HG03442 (cell line): ENCODE measurements at regions not wholly inside any gene's neighbourhood (a gene's known extent, or its start where the extent isn't known, plus 50 kb on each side); places are given as distances from the start of the nearest gene placed in this dataset.
"Not testable (repeated sequence)": the region's sequence is repeated elsewhere in the genome, so short reads cannot be mapped to it uniquely, and the experiment has no call there.

ENCODE experiments used
- ATAC-seq: cut with Tn5 transposase; IDR thresholded peaks from one replicate; pipeline ENCODE4 v1.9.1; 2021; ENCODE audit warnings: mild to moderate bottlenecking, moderate library complexity; ENCODE audit not compliant: unreplicated experiment

DNA sequence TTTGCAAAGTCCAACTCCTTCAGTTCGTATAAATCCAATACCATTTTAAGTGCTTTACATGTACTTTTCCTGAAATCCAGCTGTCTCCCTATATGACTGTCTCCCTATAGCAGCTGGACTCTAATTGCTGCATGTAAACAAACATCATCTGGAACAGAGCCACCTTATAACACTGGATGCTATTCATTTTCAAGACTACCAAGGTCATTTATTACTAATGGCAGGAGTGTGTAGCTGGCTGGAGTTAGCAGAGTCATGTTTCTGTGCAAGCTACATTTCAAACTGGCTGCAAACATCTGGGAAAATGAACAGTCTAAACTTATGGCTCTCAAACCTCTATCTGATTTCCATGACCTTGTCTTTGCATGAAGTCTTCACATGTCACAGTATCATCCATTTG, 575.2 kb downstream of the PIK3C3 start:
- no peak for ATAC-seq

DNA sequence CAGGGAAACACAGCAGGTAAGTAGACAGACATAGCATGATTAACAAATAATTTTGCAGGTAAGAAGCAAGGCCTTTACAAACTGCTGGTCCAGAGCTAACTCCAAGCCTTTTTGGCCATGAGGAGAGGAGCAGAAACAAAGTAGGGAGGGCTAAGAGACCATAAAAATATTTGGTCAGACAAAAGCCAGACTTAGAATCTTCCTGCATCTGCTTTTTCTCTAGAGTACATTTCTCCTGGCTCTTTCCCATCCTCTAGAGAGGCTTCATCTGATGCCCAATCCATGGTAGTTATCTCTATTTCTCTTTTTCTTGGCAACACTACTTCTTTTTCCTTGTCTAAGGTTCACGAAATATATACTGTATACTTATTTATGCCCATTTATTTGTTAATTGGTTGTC, 577.1 kb downstream of the PIK3C3 start:
- no peak for ATAC-seq

DNA sequence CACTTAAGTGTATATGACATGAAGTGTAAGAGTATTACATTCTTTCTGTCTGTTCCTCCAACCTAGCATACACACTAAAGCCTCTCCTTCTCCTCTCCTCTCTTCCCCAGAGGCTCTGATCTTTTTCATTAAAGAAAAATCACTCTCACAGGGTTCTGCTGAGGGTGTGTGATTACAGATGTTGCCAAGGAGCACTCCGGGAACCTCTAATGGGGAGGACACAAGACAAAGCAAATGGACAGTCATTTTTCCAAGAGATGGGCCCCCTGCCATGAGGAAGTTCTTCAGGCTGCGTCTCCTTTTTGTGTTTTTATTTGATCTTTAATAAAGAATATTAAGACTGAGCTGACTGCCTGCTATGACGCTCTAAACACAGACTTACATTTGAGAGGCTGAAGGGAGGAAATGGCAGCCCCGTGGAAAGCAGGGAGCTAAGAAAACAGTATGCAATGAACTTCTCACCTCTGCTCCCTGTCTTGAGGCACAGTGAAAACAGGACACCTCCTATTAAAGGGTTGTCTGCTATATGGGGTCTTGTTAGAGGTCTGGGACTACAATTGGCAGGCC, 578.1 kb downstream of the PIK3C3 start:
- no peak for ATAC-seq

DNA sequence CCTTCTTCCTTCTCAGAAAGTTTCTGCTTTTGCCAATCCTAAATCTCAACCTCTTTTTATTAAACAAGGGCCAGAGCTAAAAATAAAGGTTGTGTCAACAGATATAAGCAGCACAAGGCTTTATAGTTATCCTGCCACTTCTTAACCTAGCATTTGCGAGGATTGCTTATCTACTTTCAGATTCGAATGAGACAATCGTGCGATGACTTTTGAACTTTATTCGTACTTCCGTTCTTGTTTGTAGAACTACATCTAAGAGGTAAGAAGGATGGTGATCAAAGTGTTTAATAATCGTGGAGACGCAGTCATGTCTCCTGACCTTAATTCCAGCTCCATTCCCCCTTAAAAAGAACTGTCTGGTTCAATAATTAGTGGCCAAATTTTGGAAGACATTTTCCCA, 578.6 kb downstream of the PIK3C3 start:
- no peak for ATAC-seq

DNA sequence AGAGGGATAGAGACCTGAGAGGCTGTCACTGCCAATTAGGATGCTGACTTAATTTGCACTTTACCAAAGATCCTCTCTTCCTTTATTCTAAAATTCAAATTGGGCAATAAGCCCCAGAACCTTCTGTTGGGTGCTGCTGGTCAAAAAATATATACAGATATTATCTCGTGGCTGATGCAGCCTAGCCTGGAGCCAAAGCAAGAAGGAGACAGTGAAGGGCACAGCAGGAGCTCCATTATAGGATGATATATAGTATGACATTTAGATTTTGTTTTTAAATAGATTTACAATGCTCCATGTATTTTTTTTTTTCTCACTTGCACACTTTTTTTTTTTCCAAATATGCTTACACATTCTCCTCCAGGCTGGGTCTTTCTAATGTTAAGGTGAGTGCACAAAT, 579.3 kb downstream of the PIK3C3 start:
- ATAC-seq: no peak

DNA sequence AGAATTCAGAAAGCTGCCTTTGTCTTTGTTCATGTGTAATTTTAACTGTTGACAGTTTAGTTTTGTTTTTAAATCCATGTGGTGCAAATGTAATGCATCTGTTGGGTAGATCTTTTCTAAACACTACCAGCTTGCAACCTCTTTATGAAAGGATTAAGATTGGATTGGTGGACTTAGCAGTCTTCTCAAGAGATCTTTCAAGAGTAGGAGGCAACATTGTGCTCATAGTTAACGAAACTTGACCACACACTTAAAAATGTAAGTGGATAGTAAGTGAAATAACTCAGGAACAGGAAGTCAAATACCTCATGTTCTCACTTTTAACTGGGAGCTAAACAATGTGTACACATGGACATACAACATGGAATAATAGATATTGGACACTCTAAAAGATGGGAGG, 579.0 kb downstream of the RIT2 start:
- no peak for ATAC-seq

DNA sequence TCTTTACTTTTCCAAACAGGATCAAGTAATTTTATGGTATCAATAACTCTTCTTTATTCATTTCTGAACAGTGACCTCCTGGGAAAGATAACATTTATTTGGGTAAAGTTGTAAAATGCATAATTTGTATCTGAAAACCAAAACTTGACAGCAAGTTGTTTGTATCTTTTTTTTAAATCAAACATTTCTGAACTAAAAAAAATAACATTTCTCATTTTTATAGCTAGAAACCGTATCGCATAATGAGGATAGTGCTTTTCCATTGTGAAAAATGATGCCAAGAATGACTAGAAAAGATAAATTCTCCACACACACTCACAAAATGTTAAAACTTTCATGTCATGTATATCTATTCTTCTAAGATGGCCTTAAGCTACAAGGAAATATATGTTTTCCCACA, 578.2 kb downstream of the RIT2 start:
- ATAC-seq: no peak

DNA sequence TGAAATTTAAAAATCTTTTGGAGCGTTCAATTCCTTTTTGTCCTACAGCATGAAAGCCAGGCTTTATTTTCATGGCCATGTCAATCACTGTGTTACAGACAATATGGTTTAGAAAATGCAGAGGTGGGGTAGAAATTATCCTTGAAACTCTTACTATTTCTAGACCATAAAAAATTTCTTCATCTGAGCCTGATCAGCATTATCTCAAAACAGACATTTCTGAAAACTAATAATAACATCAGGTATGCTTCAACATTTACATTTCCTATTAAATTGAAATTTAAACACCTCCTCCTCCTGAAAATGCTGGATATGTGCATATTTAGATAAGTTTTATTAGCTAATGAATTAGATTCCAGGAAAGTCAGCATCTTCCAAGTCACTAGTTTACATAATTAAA, 570.6 kb downstream of the RIT2 start:
- no peak for ATAC-seq

DNA sequence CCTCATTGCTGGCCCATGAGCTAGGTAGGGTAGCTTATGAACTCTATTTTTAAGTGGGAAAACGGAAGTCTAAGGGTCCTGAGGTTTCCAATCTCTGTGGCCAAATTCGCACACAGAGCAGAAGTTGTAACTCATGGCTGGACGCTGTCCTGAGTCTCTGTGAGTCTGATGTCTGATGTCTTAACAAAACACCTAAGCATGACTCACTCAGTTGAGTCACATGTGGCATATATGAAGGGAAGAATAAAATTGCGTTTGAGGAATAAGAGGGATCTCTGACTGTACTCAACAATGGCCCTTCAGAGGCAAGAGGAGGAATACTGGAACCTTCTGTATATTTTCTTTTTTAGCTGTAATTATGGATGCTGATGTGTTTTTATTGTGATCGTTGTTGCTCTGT, 569.7 kb downstream of the RIT2 start:
- no peak for ATAC-seq

DNA sequence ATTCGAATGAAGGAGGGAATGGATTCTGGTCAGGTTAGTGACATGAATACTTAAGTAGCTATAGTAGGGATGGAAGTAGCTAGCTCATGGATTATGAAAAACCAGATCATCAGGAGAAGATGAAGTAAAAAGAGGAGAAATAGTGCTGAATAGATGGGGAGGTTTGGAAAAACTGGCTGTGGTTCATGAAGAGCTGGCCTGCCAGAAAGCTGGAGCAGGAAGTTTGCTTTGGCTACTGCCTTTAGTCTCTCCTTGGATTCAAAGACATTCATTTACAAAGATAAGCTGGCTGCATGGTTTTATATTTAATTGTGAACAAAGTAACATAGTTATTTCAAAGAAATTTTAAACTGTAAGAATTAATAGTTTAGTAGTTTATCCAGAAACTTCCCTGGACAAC, 567.0 kb downstream of the RIT2 start:
- ATAC-seq: no peak

DNA sequence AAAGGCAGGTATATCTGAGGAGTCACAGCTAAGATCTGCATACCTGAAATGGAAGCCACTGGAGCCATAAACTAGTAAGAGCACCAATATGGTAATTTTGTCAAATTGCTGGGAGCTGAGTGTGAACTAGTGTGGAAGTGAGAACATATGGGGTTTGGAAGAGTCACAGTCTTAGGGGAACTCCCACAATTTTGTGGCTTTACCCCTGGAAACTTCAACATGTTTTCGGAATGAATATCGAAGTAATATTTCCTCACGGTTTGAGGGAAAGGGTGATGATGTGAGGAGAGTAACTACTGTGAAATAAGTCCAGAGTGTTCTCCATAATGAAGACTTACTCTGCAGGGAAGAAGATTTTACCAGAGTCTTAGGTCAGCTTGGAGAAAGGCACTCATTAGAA, 565.9 kb downstream of the RIT2 start:
- ATAC-seq: no peak

DNA sequence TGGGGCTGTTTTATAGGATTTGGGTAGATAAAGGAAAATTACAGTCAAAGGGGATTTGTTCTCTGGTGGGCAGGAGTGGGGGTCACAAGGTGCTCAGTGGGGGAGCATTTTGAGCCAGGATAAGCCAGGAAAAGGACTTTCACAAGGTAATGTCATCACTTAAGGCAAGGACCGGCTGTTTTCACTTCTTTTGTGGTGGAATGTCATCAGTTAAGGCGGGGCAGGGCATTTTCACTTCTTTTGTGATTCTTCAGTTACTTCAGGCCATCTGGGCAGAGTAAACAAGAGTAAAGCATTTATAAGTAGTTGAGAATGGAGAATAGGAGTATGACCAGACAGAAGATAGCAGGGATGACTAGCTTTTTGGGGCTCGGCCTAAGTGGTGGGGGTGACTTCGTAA, 562.9 kb downstream of the RIT2 start:
- not testable (repeated sequence) for ATAC-seq

DNA sequence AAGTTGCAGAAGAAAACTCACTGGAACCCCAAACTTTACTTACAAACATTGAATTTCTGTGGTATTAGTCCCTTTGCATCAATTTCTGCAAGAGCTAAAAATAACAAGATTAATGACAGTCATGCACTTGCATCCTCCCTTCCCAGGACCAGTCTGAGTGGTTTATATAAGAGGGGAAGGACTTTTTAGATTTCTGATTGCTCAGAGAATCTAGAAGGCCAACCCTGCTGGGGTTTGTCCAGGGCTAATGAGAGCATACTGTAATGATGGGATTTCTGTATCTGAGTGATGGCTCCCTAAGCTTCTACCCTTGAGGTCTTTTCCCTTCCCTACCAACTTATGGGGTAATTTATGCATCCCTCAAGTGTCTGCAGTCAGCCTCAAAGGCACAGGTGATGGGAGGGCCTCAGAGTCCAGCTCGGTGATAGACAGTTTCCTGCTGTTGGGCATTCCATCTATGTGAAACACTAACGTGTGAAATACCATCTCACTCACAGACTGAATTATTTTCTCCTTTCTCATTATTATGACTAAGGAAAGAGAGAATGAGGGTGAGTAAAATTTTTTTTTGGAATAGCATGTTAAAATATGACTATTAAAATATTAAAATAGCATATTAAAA, 556.3 kb downstream of the RIT2 start:
- ATAC-seq: no peak

DNA sequence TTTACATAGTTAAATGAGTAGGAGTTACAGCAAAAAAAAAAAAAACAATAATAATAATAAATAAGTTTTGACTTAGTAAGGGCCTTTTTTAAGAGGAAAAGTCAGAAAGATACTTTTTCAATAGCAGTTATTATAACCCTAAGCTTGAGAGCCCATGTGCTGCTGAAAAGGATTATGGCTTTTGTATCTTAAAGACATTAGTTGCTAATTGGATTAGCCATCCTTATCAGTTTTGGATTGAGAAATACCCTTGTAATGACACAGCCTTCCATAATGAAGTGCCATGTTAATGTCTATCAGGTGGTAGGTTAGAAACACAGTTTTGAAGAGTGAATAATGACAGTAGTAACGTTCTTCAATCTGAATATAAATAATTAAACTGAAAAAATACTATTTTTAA, 554.0 kb downstream of the RIT2 start:
- no peak for ATAC-seq

DNA sequence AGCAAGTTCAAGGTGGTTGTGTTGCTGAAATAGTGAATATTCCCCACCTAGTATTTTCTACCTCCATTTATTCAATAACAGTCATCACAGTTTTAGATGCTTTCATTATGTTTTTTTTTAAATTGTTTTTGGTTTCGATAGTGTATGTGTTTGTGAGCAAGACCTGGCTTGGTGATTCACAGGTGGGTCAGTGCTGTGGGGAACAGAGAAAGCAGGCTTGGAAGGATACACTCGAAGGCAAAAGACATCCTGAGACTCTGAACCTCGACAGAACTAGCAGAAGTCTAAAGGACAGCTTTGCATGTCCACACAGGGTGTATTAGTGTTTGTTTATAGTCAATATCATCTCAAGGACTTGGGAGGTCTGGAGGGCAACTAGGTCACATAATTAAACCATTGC, 551.5 kb downstream of the RIT2 start:
- ATAC-seq: no peak

DNA sequence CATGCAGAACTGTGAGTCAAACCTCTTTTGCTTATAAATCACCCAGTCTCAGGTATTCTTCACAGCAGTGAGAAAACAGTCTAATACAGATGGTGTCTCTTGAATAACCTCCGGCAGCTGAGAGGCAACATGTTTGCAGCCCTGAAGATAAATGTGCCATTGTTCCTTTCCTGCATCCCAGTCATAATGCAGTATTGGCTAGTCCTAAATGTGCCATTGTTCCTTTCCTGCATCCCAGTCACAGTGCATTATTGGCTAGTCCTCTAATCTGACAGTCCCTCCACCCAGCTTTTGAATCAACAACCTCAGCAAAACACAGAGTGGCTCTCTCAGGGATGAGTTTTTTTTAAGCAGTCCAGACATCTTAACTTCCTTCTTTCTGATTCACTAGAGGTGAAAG, 550.7 kb downstream of the RIT2 start:
- ATAC-seq: no peak

DNA sequence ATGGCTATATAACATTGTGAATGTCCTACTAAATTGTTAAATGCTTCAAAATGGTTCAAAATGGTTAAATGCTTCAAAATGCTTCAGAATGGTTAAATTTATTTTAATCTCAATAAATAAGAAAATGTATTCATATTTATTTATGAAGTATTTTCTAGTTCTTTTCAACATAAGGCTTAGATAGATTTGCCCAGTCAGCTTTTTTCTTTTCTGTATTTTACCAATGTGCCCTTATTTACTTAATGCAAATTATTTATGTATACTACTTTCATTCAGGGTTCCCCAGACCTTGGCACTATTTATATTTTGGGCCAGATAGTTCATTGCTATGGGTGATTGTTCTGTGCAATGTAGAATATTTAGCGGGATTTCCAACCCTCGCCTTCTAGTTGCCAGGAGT, 546.7 kb downstream of the RIT2 start:
- no peak for ATAC-seq

DNA sequence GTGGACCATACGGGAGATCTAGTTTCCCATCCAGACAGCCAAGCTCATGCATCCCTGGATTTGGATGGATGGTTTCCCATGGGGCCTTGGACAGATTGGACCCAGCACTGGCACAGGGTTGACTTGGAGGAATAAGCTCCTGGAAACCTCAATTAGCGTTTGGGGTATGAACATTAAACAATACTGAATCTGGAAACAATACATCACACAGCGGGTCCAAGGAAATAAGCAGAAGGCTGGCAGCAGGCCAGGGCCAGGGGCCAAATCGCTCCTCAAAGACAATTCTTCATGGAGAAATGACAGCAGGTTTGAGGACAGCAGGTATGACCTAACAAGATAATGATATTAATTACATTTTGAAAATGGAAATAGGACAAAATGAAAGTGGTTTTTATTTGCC, 540.6 kb downstream of the RIT2 start:
- ATAC-seq: no peak

DNA sequence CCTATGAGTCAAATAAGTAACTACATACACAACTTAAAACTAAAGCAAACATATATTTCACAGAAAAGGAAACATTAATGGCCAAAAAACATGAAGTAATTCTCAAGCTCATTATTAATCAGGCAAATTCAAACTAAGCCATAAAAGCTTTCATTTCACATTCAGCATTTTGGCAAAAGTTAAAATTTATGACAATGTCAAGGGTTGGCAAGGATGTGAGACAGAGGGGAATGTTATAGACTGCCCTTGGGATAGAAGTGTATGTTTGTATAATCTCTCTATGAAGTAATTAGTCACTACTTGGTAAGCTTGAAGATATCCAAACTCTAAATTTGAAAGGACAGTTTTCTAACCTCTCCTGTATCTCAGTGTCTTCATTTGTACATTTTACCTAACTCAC, 539.4 kb downstream of the RIT2 start:
- no peak for ATAC-seq

DNA sequence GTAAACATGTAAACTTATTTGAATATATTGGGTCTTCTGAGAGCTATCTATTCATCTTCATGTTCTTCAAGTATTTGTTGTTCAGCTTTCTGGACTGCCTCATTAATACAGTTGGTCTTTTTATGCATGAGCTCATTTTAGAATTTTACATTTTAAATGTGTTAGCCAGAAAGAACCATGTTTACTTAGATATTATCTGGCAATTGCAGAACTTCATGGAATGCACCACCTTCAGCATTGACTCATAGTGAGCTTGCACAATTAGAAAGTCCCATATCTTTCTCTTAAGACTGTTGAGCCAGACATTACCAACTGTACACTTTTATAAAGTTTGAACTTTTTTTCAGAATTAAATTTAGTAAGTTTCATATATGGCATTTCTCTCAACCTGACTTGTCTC, 536.7 kb downstream of the RIT2 start:
- no peak for ATAC-seq

DNA sequence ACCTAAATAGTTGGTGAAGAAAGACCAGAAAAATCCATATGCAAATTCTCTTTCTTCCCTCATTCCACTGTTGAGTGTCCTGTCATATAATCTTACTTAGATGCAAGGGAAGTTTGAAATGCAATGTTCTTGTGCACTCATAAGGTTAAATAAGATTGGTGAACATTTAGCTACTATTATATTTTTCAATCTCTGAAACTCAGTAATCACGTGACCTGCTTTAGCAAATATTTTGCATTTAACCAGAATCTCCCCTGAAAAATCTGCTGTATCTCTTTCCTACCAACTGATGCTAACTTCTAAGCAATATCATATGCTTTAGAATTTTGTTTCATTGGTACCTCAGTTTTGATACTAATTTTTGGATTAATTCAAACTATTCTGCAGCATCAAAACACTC, 533.2 kb downstream of the RIT2 start:
- no peak for ATAC-seq

DNA sequence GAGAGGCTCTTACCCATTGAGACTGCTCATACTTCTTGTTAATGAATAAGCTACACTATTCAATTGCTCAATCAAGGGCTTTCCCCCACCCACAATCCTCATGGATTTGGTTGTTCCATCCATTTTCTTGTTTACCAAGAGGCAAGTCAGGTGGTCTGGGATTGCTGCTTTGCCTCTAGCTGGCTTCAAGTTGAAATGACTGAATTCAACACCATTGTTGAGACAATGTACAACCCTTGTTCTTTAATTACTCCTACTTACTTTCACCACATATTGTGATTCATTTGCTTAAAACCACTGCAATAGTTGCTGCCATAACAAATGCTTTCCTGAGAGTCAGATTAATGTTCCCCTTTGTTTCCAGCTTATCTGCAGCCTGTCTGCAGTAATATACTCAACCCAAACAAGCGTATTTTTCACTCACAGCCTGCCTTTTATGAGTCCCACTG, 532.2 kb downstream of the RIT2 start:
- no peak for ATAC-seq

DNA sequence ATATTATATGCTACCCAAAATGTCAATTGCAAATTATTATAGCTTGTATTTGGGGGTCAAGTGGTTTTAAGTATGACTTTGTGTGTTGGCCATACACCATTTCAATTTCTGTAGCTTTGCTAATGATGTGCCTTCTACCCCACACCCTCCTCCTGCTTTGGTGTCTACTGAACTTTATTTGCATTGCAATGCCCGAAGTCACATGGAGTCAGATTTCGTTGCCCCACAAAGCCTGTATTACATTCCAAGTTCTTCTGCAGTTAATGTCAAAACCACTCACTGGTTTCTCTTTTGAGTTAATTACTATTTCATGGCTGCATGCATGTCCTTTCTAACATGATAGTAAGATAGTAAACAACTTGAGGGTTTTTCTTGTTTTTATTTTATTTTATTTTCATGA, 528.9 kb downstream of the RIT2 start:
- ATAC-seq: no peak
